Neutrophil (primary cell): ENCODE measurements at regions not wholly inside any gene's neighbourhood (a gene's known extent, or its start where the extent isn't known, plus 50 kb on each side); places are given as distances from the start of the nearest gene placed in this dataset.

Experiments used
- H3K27ac ChIP-seq: fragments of 200-600 bp; sonication (generic); 2 replicates; pipeline ENCODE4 v1.5.1; 2016; ENCODE audit warnings: mild to moderate bottlenecking, moderate library complexity
- H3K27me3 ChIP-seq: fragments of 200-600 bp; sonication (generic); 2 replicates; pipeline ENCODE4 v1.6.0; 2016; ENCODE audit warnings: mild to moderate bottlenecking
- H3K36me3 ChIP-seq: fragments of 200-600 bp; sonication (generic); 2 replicates; pipeline ENCODE4 v1.5.1; 2017
- H3K4me1 ChIP-seq, 2 experiments: fragments of 200-600 bp in 1 of 2; sonication (generic) in 1 of 2; 1 replicate in 1 of 2; 2 replicates in 1 of 2; pipeline versions ENCODE4 v1.5.1 to v1.6.1; 2013 to 2016; ENCODE audit warnings: low read depth in 1 of 2, low read length in 1 of 2, mild to moderate bottlenecking in 1 of 2, moderate library complexity in 1 of 2; ENCODE audit not compliant: control insufficient read depth in 1 of 2, insufficient read depth in 1 of 2
- H3K4me3 ChIP-seq, 2 experiments: fragments of 200-600 bp in 1 of 2; sonication (generic) in 1 of 2; 1 replicate in 1 of 2; 2 replicates in 1 of 2; pipeline ENCODE4 v1.5.1; 2013 to 2016; ENCODE audit warnings: low read depth in 1 of 2, low read length in 1 of 2, mild to moderate bottlenecking in 1 of 2, moderate library complexity in 1 of 2
- H3K9me3 ChIP-seq: fragments of 200-600 bp; sonication (generic); 2 replicates; pipeline ENCODE4 v1.5.1; 2016
- CTCF ChIP-seq: fragments of 200-600 bp; sonication (generic); IDR thresholded peaks from 2 replicates; pipeline ENCODE4 v1.5.1; 2016; ENCODE audit warnings: antibody characterized with exemption

GRCh38 chr3:104514371-104514770, 852.3 kb upstream of the ALCAM start:
- Histone ChIP-seq H3K36me3 (no peaks in the 10 kb centered on the region), H3K4me3 (no peak overlapping the region), H3K27me3 (no peaks in the 10 kb centered on the region), H3K4me1 (no peaks in the 10 kb centered on the region), H3K9me3 (no peaks in the 10 kb centered on the region), H3K27ac (no peak overlapping the region)
- no peak for TF ChIP-seq CTCF

GRCh38 chr3:104514776-104515175, 851.9 kb upstream of the ALCAM start:
- Histone ChIP-seq H3K36me3 (no peaks in the 10 kb centered on the region), H3K9me3 (no peaks in the 10 kb centered on the region), H3K4me3 (no peak overlapping the region), H3K27ac (no peak overlapping the region), H3K27me3 (no peaks in the 10 kb centered on the region), H3K4me1 (no peaks in the 10 kb centered on the region)
- TF ChIP-seq CTCF: no peak

- TF ChIP-seq CTCF: no peak
- Histone ChIP-seq H3K27ac (no peak overlapping the region), H3K36me3 (no peaks in the 10 kb centered on the region), H3K4me3 (no peak overlapping the region), H3K4me1 (no peaks in the 10 kb centered on the region), H3K27me3 (no peaks in the 10 kb centered on the region), H3K9me3 (no peaks in the 10 kb centered on the region)
Measured at GRCh38 chr3:104519068-104519467, 847.6 kb upstream of the ALCAM start.

- Histone ChIP-seq H3K4me1 (no peaks in the 10 kb centered on the region), H3K27me3 (no peaks in the 10 kb centered on the region), H3K4me3 (no peak overlapping the region), H3K36me3 (no peaks in the 10 kb centered on the region), H3K27ac (no peak overlapping the region), H3K9me3 (no peaks in the 10 kb centered on the region)
- no peak for TF ChIP-seq CTCF
Measured at GRCh38 chr3:104519468-104520227, 847.1 kb upstream of the ALCAM start.

GRCh38 chr3:104520228-104520655, 846.5 kb upstream of the ALCAM start:
- TF ChIP-seq CTCF: no peak
- H3K27me3 ChIP-seq: no peaks in the 10 kb centered on the region
- H3K9me3 ChIP-seq: no peaks in the 10 kb centered on the region
- no peak overlapping the region for H3K27ac ChIP-seq
- no peaks in the 10 kb centered on the region for H3K4me1 ChIP-seq
- H3K36me3 ChIP-seq: no peaks in the 10 kb centered on the region
- H3K4me3 ChIP-seq: no peak overlapping the region
